DND-41 (cell line): ENCODE measurements at regions not wholly inside any gene's neighbourhood (a gene's known extent, or its start where the extent isn't known, plus 50 kb on each side); places are given as distances from the start of the nearest gene placed in this dataset.

Experiments
- ATAC-seq: fragments of 200-7000 bp; cut with Tn5 transposase; 3 replicates; pipeline ENCODE4 v1.9.1; 2021; ENCODE audit warnings: low read depth; ENCODE audit not compliant: insufficient read depth
- DNase-seq: peaks from one replicate; pipeline ENCODE4 v3.0.0-alpha.2; 2020
- H2AFZ ChIP-seq: 2 replicates; pipeline ENCODE4 v1.6.0; 2012; ENCODE audit warnings: low read depth, low read length
- H3K27ac ChIP-seq: 2 replicates; pipeline ENCODE4 v1.5.1; 2012; ENCODE audit warnings: low read length, inconsistent platforms
- H3K27me3 ChIP-seq: fragments of 200-600 bp; sonication (generic); 2 replicates; pipeline ENCODE4 v1.6.0; 2012; ENCODE audit warnings: low read length, mild to moderate bottlenecking, inconsistent platforms; ENCODE audit not compliant: insufficient read depth, poor library complexity
- H3K36me3 ChIP-seq: 2 replicates; pipeline ENCODE4 v1.5.1; 2012; ENCODE audit warnings: low read length, inconsistent platforms; ENCODE audit not compliant: insufficient read depth
- H3K4me1 ChIP-seq: 2 replicates; pipeline ENCODE4 v1.5.1; 2012; ENCODE audit warnings: mild to moderate bottlenecking, low read length; ENCODE audit not compliant: insufficient read depth
- H3K4me2 ChIP-seq: 2 replicates; pipeline ENCODE4 v1.6.0; 2012; ENCODE audit warnings: mild to moderate bottlenecking, moderate library complexity, low read length, inconsistent platforms; ENCODE audit not compliant: insufficient read depth
- H3K4me3 ChIP-seq, 2 experiments: fragments of 200-600 bp in 1 of 2; shearing (Covaris generic) in 1 of 2; 2 replicates each; pipeline ENCODE4 v1.5.1; 2012 to 2016; ENCODE audit warnings: inconsistent platforms in 2 of 2, low read length in 2 of 2, mild to moderate bottlenecking in 2 of 2, low read depth in 1 of 2, moderate library complexity in 1 of 2
- H3K79me2 ChIP-seq: 2 replicates; pipeline ENCODE4 v1.6.0; 2012; ENCODE audit warnings: low read length, inconsistent platforms; ENCODE audit not compliant: insufficient read depth
- H3K9ac ChIP-seq: 2 replicates; pipeline ENCODE4 v1.6.0; 2012; ENCODE audit warnings: low read depth, mild to moderate bottlenecking, inconsistent platforms, low read length, moderate library complexity
- H3K9me3 ChIP-seq: 2 replicates; pipeline ENCODE4 v1.5.1; 2012; ENCODE audit warnings: low read length, moderate library complexity, mild to moderate bottlenecking, inconsistent platforms; ENCODE audit not compliant: insufficient read depth, severe bottlenecking
- H4K20me1 ChIP-seq: 2 replicates; pipeline ENCODE4 v1.6.0; 2012; ENCODE audit warnings: low read length; ENCODE audit not compliant: insufficient read depth
- EZH2 ChIP-seq: IDR thresholded peaks from 3 replicates; pipeline ENCODE4 v1.6.1; 2012; ENCODE audit warnings: borderline replicate concordance, low read depth, mild to moderate bottlenecking, moderate library complexity, low read length, inconsistent platforms; ENCODE audit not compliant: severe bottlenecking
- TF ChIP-seq, protein P1 (sequence below): IDR thresholded peaks from 2 replicates; pipeline ENCODE4 v1.5.1; 2012; ENCODE audit warnings: borderline replicate concordance, low read length, moderate library complexity, mild to moderate bottlenecking; ENCODE audit not compliant: poor library complexity, severe bottlenecking; ENCODE audit errors: extremely low read depth

DNA sequence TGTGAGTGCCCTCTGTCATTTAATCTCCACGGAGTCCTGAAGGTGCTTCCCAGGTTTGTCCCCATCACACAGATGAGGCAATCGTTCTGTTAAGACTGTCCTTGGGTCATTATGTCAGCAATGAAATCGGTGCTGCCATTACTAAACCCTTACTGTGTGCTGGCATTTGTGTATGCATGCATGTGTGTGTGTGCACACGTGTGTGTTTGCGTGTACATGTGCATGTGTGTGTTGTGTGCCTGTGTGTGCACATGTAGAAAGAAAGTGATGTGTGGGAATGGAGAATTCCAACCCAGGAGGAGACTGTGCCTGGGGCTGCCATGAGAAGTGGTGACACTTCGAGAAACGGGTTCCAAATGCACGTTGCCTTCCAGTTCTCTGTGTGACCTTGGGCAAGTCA, 110.3 kb downstream of the CDH26 start:
- Histone ChIP-seq H3K79me2 (peaks cover 100% of the 10 kb centered on the region), H3K36me3 (peaks cover 95% of the 10 kb centered on the region), H3K27ac (no peak overlapping the region), H3K4me3 (no peak overlapping the region), H2AFZ (no peak overlapping the region), H3K4me2 (no peak overlapping the region), H4K20me1 (peaks cover 85% of the 10 kb centered on the region), H3K27me3 (no peaks in the 10 kb centered on the region), H3K4me1 (peaks cover 22% of the 10 kb centered on the region), H3K9ac (no peak overlapping the region), H3K9me3 (no peaks in the 10 kb centered on the region)
- no peak for ATAC-seq
- DNase-seq: no peak
- TF ChIP-seq, protein P1, sequence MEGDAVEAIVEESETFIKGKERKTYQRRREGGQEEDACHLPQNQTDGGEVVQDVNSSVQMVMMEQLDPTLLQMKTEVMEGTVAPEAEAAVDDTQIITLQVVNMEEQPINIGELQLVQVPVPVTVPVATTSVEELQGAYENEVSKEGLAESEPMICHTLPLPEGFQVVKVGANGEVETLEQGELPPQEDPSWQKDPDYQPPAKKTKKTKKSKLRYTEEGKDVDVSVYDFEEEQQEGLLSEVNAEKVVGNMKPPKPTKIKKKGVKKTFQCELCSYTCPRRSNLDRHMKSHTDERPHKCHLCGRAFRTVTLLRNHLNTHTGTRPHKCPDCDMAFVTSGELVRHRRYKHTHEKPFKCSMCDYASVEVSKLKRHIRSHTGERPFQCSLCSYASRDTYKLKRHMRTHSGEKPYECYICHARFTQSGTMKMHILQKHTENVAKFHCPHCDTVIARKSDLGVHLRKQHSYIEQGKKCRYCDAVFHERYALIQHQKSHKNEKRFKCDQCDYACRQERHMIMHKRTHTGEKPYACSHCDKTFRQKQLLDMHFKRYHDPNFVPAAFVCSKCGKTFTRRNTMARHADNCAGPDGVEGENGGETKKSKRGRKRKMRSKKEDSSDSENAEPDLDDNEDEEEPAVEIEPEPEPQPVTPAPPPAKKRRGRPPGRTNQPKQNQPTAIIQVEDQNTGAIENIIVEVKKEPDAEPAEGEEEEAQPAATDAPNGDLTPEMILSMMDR: no peak
- TF ChIP-seq EZH2: no peak

DNA sequence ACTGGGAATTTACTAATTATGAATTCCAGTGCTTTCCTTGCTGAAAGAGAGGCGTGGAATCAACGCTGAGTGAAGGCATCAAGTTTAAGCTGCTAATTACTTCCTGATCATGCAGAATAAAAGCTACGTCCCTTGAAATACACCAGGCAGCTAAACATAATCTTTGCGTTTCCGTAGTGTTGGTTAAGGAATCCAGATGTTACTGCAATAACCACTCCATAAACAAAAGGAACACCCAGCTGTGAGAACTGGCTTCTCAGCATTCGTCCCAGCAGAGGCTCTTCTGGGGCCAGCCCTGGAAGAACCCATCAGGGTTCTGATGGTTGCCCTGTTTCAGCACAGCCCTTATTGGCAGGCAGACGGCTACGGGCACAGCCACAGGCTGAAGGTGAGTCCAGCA, 111.4 kb downstream of the CDH26 start:
- no peak for TF ChIP-seq EZH2
- TF ChIP-seq, protein P1: no peak
- ATAC-seq (no peak), DNase-seq (no peak)
- Histone ChIP-seq H3K9me3 (no peaks in the 10 kb centered on the region), H3K4me1 (peaks cover 11% of the 10 kb centered on the region), H4K20me1 (peaks cover 83% of the 10 kb centered on the region), H3K9ac (no peak overlapping the region), H3K27ac (no peak overlapping the region), H3K4me3 (no peak overlapping the region), H3K27me3 (no peaks in the 10 kb centered on the region), H3K4me2 (no peak overlapping the region), H3K79me2 (peaks cover 100% of the 10 kb centered on the region), H3K36me3 (peaks cover 88% of the 10 kb centered on the region), H2AFZ (no peak overlapping the region)

DNA sequence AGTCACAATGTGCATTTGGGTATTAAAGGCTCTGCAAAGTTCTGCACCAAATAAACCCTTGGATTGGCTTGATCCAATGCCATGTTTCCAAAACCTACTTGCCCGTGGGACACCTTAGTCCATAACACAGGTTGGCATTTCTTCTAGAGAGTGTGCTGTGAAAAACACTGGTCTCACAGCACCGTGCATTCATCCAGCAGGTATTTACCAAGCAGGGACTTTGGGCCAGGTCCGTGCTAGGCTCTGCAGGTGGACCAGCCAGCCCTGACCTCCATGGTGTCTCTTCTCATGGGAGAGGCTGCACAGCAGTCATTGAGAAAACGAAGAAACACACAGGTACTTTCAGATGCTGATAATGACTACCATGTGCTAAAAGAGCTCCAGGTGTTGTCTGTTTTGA, 112.6 kb downstream of the CDH26 start:
- no peaks in the 10 kb centered on the region for H3K27me3 ChIP-seq
- TF ChIP-seq, protein P1: no peak
- peaks cover 84% of the 10 kb centered on the region for H3K36me3 ChIP-seq
- no peak for DNase-seq
- ATAC-seq: no peak
- H3K4me1 ChIP-seq: no peaks in the 10 kb centered on the region; the same call in 1 of the 2 replicates
- H3K4me2 ChIP-seq: no peak overlapping the region
- H3K9me3 ChIP-seq: no peaks in the 10 kb centered on the region
- H2AFZ ChIP-seq: no peak overlapping the region
- no peak overlapping the region for H3K4me3 ChIP-seq
- no peak overlapping the region for H3K9ac ChIP-seq
- peaks cover 82% of the 10 kb centered on the region for H4K20me1 ChIP-seq
- H3K79me2 ChIP-seq: peaks cover 100% of the 10 kb centered on the region
- H3K27ac ChIP-seq: no peak overlapping the region

DNA sequence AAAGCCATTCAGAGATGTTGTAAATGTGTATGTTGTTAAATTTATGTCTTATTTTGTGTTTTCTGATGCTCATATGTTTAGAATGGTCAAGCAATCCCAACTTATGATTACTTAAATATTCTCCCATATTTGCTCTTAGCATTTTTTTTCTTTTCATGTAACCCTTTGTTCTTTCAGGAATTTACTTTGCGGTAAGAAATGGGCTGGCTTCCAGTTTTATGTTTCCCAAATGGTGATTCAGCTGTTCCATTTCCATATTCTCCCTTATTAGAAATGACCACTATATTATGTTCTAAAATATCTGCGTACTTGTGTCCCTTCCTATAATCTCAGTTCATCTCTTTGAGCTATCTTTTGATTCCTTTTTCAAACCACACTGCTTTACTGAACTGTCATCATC, 113.7 kb downstream of the CDH26 start:
- ATAC-seq (no peak), DNase-seq (no peak)
- no peak overlapping the region for H2AFZ ChIP-seq
- no peaks in the 10 kb centered on the region for H3K9me3 ChIP-seq
- no peak overlapping the region for H3K4me3 ChIP-seq
- H3K36me3 ChIP-seq: peaks cover 78% of the 10 kb centered on the region
- no peaks in the 10 kb centered on the region; the same call in 1 of the 2 replicates for H3K4me1 ChIP-seq
- no peak overlapping the region for H3K27ac ChIP-seq
- no peak overlapping the region for H3K4me2 ChIP-seq
- H3K9ac ChIP-seq: no peak overlapping the region
- peaks cover 81% of the 10 kb centered on the region for H4K20me1 ChIP-seq
- TF ChIP-seq, protein P1: no peak
- no peak for TF ChIP-seq EZH2
- no peaks in the 10 kb centered on the region for H3K27me3 ChIP-seq
- peaks cover 100% of the 10 kb centered on the region for H3K79me2 ChIP-seq
